Adipocyte (in vitro differentiated cells): ENCODE measurements at regions not wholly inside any gene's neighbourhood (a gene's known extent, or its start where the extent isn't known, plus 50 kb on each side); places are given as distances from the start of the nearest gene placed in this dataset.
A peak's percentile ranks its signal among the peaks of the same experiment; 100 is the strongest.
"Not testable (repeated sequence)": the region's sequence is repeated elsewhere in the genome, so short reads cannot be mapped to it uniquely, and the experiment has no call there.

Experiments
- DNase-seq: peaks from one replicate; pipeline ENCODE4 v3.0.0-alpha.2; 2015; ENCODE audit warnings: low read depth
- H3K27me3 ChIP-seq: replicated peaks from 2 replicates; pipeline ENCODE4 v1.7.0; 2013; ENCODE audit warnings: mild to moderate bottlenecking, low read length, moderate library complexity; ENCODE audit not compliant: control insufficient read depth, insufficient read depth
- H3K36me3 ChIP-seq: 2 replicates; pipeline ENCODE4 v1.7.0; 2013; ENCODE audit warnings: low read length, mild to moderate bottlenecking, moderate library complexity; ENCODE audit not compliant: control insufficient read depth, insufficient read depth, severe bottlenecking
- H3K4me1 ChIP-seq: 2 replicates; pipeline ENCODE4 v1.7.0; 2013; ENCODE audit warnings: mild to moderate bottlenecking, low read length, moderate library complexity; ENCODE audit not compliant: control insufficient read depth, insufficient read depth
- H3K4me3 ChIP-seq: 2 replicates; pipeline ENCODE4 v1.7.0; 2013; ENCODE audit warnings: mild to moderate bottlenecking, low read length, moderate library complexity
- H3K9ac ChIP-seq: 2 replicates; pipeline ENCODE4 v1.7.0; 2013; ENCODE audit warnings: mild to moderate bottlenecking, low read length, moderate library complexity
- H3K9me3 ChIP-seq: 2 replicates; pipeline ENCODE4 v1.7.0; 2013; ENCODE audit warnings: mild to moderate bottlenecking, low read length, moderate library complexity; ENCODE audit not compliant: control insufficient read depth

- H3K36me3 ChIP-seq = no peaks in the 10 kb centered on the region
- DNase-seq = no peak
- H3K4me1 ChIP-seq = no peaks in the 10 kb centered on the region
- no peak overlapping the region for H3K4me3 ChIP-seq
- no peaks in the 10 kb centered on the region for H3K9me3 ChIP-seq
- peaks cover 11% of the 10 kb centered on the region for H3K27me3 ChIP-seq
- no peak overlapping the region for H3K9ac ChIP-seq
Measured at GRCh38 chrX:140110081-140110650, 144.8 kb upstream of the CXorf66 start.

- no peaks in the 10 kb centered on the region for H3K36me3 ChIP-seq
- H3K27me3 ChIP-seq = peaks cover 18% of the 10 kb centered on the region
Measured at GRCh38 chrX:140104760-140105159, 139.4 kb upstream of the CXorf66 start.

GRCh38 chrX:140099221-140099620 lies 133.9 kb upstream of the CXorf66 start:
- Histone ChIP-seq H3K4me1 (no peaks in the 10 kb centered on the region), H3K36me3 (no peaks in the 10 kb centered on the region), H3K9me3 (no peaks in the 10 kb centered on the region), H3K4me3 (no peak overlapping the region), H3K27me3 (peaks cover 37% of the 10 kb centered on the region), H3K9ac (no peak overlapping the region)
- no peak for DNase-seq

More at GRCh38 chrX:140104760-140105159, 139.4 kb upstream of the CXorf66 start:
- H3K9me3 ChIP-seq = no peaks in the 10 kb centered on the region
- H3K4me3 ChIP-seq = no peak overlapping the region
- H3K9ac ChIP-seq = no peak overlapping the region
- H3K4me1 ChIP-seq = no peaks in the 10 kb centered on the region
- DNase-seq = no peak

GRCh38 chrX:140092121-140092520 lies 126.8 kb upstream of the CXorf66 start:
- Histone ChIP-seq H3K9me3 (no peaks in the 10 kb centered on the region), H3K36me3 (no peaks in the 10 kb centered on the region), H3K9ac (no peak overlapping the region), H3K4me3 (no peak overlapping the region), H3K4me1 (no peaks in the 10 kb centered on the region), H3K27me3 (peaks cover 30% of the 10 kb centered on the region)
- DNase-seq = no peak

GRCh38 chrX:140091125-140091886 lies 126.0 kb upstream of the CXorf66 start:
- peaks cover 22% of the 10 kb centered on the region for H3K27me3 ChIP-seq
- H3K9me3 ChIP-seq = no peaks in the 10 kb centered on the region
- no peak overlapping the region for H3K9ac ChIP-seq
- H3K4me3 ChIP-seq = peak overlapping the region; percentile 66
- H3K4me1 ChIP-seq = no peaks in the 10 kb centered on the region
- H3K36me3 ChIP-seq = no peaks in the 10 kb centered on the region
- DNase-seq = peak; percentile 0

GRCh38 chrX:140090800-140091124 lies 125.4 kb upstream of the CXorf66 start:
- Histone ChIP-seq H3K4me3 (peak overlapping the region; percentile 66), H3K9ac (no peak overlapping the region), H3K4me1 (no peaks in the 10 kb centered on the region), H3K27me3 (peaks cover 18% of the 10 kb centered on the region), H3K36me3 (no peaks in the 10 kb centered on the region), H3K9me3 (no peaks in the 10 kb centered on the region)
- DNase-seq = no peak

GRCh38 chrX:140088438-140088837 lies 123.1 kb upstream of the CXorf66 start:
- Histone ChIP-seq H3K9me3 (no peaks in the 10 kb centered on the region), H3K36me3 (no peaks in the 10 kb centered on the region), H3K27me3 (peaks cover 9% of the 10 kb centered on the region), H3K9ac (no peak overlapping the region), H3K4me3 (no peak overlapping the region), H3K4me1 (no peaks in the 10 kb centered on the region)
- no peak for DNase-seq

GRCh38 chrX:140087875-140088274 lies 122.6 kb upstream of the CXorf66 start:
- Histone ChIP-seq H3K9ac (no peak overlapping the region), H3K4me3 (no peak overlapping the region), H3K27me3 (peaks cover 9% of the 10 kb centered on the region), H3K36me3 (no peaks in the 10 kb centered on the region), H3K9me3 (no peaks in the 10 kb centered on the region), H3K4me1 (no peaks in the 10 kb centered on the region)
- no peak for DNase-seq

- no peak for DNase-seq
- H3K27me3 ChIP-seq = peaks cover 6% of the 10 kb centered on the region
- no peaks in the 10 kb centered on the region for H3K4me1 ChIP-seq
- H3K9ac ChIP-seq = no peak overlapping the region
- no peak overlapping the region for H3K4me3 ChIP-seq
- peaks cover 4% of the 10 kb centered on the region for H3K9me3 ChIP-seq
- no peaks in the 10 kb centered on the region for H3K36me3 ChIP-seq
Measured at GRCh38 chrX:140086691-140087090, 121.4 kb upstream of the CXorf66 start.

- not testable (repeated sequence) for H3K9me3 ChIP-seq, H3K27me3 ChIP-seq, H3K4me3 ChIP-seq, DNase-seq, H3K36me3 ChIP-seq, H3K9ac ChIP-seq, H3K4me1 ChIP-seq
Measured at GRCh38 chrX:140074851-140075250, 109.5 kb upstream of the CXorf66 start.

- Histone ChIP-seq H3K36me3 (no peaks in the 10 kb centered on the region), H3K4me1 (no peaks in the 10 kb centered on the region), H3K4me3 (no peak overlapping the region), H3K27me3 (peaks cover 7% of the 10 kb centered on the region), H3K9ac (no peak overlapping the region), H3K9me3 (no peaks in the 10 kb centered on the region)
- DNase-seq = no peak
Measured at GRCh38 chrX:140071037-140071436, 105.7 kb upstream of the CXorf66 start.
